WTC11 (cell line): ENCODE measurements at regions not wholly inside any gene's neighbourhood (a gene's known extent, or its start where the extent isn't known, plus 50 kb on each side); places are given as distances from the start of the nearest gene placed in this dataset.

Source experiments
- ATAC-seq: fragments of 200-7000 bp; cut with Tn5 transposase; 2 replicates; pipeline ENCODE4 v1.10.0; 2021; ENCODE audit warnings: mild to moderate bottlenecking, moderate library complexity
- CTCF ChIA-PET: fragments of 300-600 bp; sonication (Branson Sonifier 250); formaldehyde crosslinking; loops from one replicate; lab custom pipeline; 2021; ENCODE audit warnings: antibody characterized with exemption; lab: Charles Lee
- POLR2A ChIA-PET: fragments of 350-600 bp; sonication (Branson Sonifier 250); formaldehyde crosslinking; loops from one replicate; lab custom pipeline; 2021; ENCODE audit warnings: antibody characterized with exemption; lab: Charles Lee
- DNase-seq: peaks from one replicate; pipeline ENCODE4 v3.0.0; 2021; ENCODE audit warnings: low spot score
- H3K27ac Mint-ChIP-seq: 2 replicates; pipeline ENCODE4 v1.8.0; 2021; ENCODE audit warnings: mixed read lengths
- H3K27me3 Mint-ChIP-seq: 2 replicates; pipeline ENCODE4 v1.8.0; 2021; ENCODE audit warnings: low read depth, mild to moderate bottlenecking, moderate library complexity, mixed read lengths
- H3K36me3 Mint-ChIP-seq: 2 replicates; pipeline ENCODE4 v1.8.0; 2021; ENCODE audit warnings: mixed read lengths
- H3K4me1 Mint-ChIP-seq: 2 replicates; pipeline ENCODE4 v1.8.0; 2022; ENCODE audit warnings: mixed read lengths
- H3K4me3 Mint-ChIP-seq: 2 replicates; pipeline ENCODE4 v1.8.0; 2021; ENCODE audit warnings: mild to moderate bottlenecking, moderate library complexity, mixed read lengths
- H3K9me3 Mint-ChIP-seq: 2 replicates; pipeline ENCODE4 v1.8.0; 2021; ENCODE audit warnings: mixed read lengths
- CDX4 ChIP-seq: fragments of 250-450 bp; sonication (Bioruptor Pico); IDR thresholded peaks from 2 replicates; pipeline ENCODE4 v1.9.0; 2021; ENCODE audit warnings: moderate library complexity, mild to moderate bottlenecking, inconsistent platforms, borderline replicate concordance
- CREB1 ChIP-seq: sonication (generic); formaldehyde crosslinking; IDR thresholded peaks from 2 replicates; pipeline ENCODE4 v1.8.0; 2023; ENCODE audit warnings: mild to moderate bottlenecking, missing genetic modification reagents
- CREM ChIP-seq: sonication (generic); formaldehyde crosslinking; IDR thresholded peaks from 2 replicates; pipeline ENCODE4 v1.8.1; 2022; ENCODE audit warnings: mild to moderate bottlenecking, missing genetic modification reagents, moderate library complexity
- FOXK1 ChIP-seq: sonication (generic); formaldehyde crosslinking; IDR thresholded peaks from 2 replicates; pipeline ENCODE4 v1.8.0; 2022; ENCODE audit warnings: mild to moderate bottlenecking, moderate library complexity, missing genetic modification reagents
- GTF2I ChIP-seq: fragments of 250-450 bp; sonication (Bioruptor Pico); conservative IDR thresholded peaks from 2 replicates; pipeline ENCODE4 v1.4.0; 2021; ENCODE audit warnings: mild to moderate bottlenecking
- IRF2 ChIP-seq: sonication (generic); formaldehyde crosslinking; IDR thresholded peaks from 2 replicates; pipeline ENCODE4 v1.8.0; 2022; ENCODE audit warnings: low read depth, missing genetic modification reagents, borderline replicate concordance
- MXD4 ChIP-seq: fragments of 250-450 bp; sonication (Bioruptor Pico); IDR thresholded peaks from 2 replicates; pipeline ENCODE4 v1.8.0; 2021; ENCODE audit warnings: mild to moderate bottlenecking, moderate library complexity, borderline replicate concordance
- NR2C2 ChIP-seq: sonication (generic); formaldehyde crosslinking; IDR thresholded peaks from 2 replicates; pipeline ENCODE4 v1.8.0; 2022; ENCODE audit warnings: mild to moderate bottlenecking, missing genetic modification reagents
- OVOL2 ChIP-seq: fragments of 250-450 bp; sonication (Bioruptor Pico); IDR thresholded peaks from 2 replicates; pipeline ENCODE4 v1.9.0; 2021; ENCODE audit warnings: mild to moderate bottlenecking, borderline replicate concordance
- PRRX2 ChIP-seq: fragments of 250-450 bp; sonication (Bioruptor Pico); IDR thresholded peaks from 2 replicates; pipeline ENCODE4 v1.8.0; 2021; ENCODE audit warnings: mild to moderate bottlenecking
- TEAD1 ChIP-seq: sonication (generic); formaldehyde crosslinking; IDR thresholded peaks from 2 replicates; pipeline ENCODE4 v1.8.0; 2022; ENCODE audit warnings: mild to moderate bottlenecking, missing genetic modification reagents
- USF1 ChIP-seq: sonication (generic); formaldehyde crosslinking; IDR thresholded peaks from 2 replicates; pipeline ENCODE4 v1.8.0; 2022; ENCODE audit warnings: mild to moderate bottlenecking, missing genetic modification reagents
- ZNF219 ChIP-seq: sonication (generic); formaldehyde crosslinking; IDR thresholded peaks from 2 replicates; pipeline ENCODE4 v1.8.0; 2023; ENCODE audit warnings: missing genetic modification reagents, mild to moderate bottlenecking, borderline replicate concordance
- ZNF317 ChIP-seq: sonication (generic); formaldehyde crosslinking; IDR thresholded peaks from 2 replicates; pipeline ENCODE4 v1.8.1; 2023; ENCODE audit warnings: low read depth, mild to moderate bottlenecking, moderate library complexity, missing genetic modification reagents, borderline replicate concordance
- ZNF423 ChIP-seq: fragments of 250-450 bp; sonication (Bioruptor Pico); IDR thresholded peaks from 2 replicates; pipeline ENCODE4 v2.1.2; 2022; ENCODE audit warnings: mild to moderate bottlenecking, moderate library complexity
- TF ChIP-seq, protein P1 (sequence below): fragments of 250-450 bp; sonication (Bioruptor Pico); IDR thresholded peaks from 2 replicates; pipeline ENCODE4 v1.9.0; 2021; ENCODE audit warnings: mild to moderate bottlenecking, borderline replicate concordance
- TF ChIP-seq, protein P2 (sequence below): sonication (generic); formaldehyde crosslinking; IDR thresholded peaks from 2 replicates; pipeline ENCODE4 v1.8.0; 2022; ENCODE audit warnings: mild to moderate bottlenecking, missing genetic modification reagents
- TF ChIP-seq, protein P3 (sequence below): sonication (generic); formaldehyde crosslinking; IDR thresholded peaks from 2 replicates; pipeline ENCODE4 v1.8.1; 2023; ENCODE audit warnings: mild to moderate bottlenecking, missing genetic modification reagents, moderate library complexity
- TF ChIP-seq, protein P4 (sequence below): sonication (generic); formaldehyde crosslinking; IDR thresholded peaks from 2 replicates; pipeline ENCODE4 v1.8.1; 2023; ENCODE audit warnings: mild to moderate bottlenecking, missing genetic modification reagents, moderate library complexity
- TF ChIP-seq, protein P5 (sequence below): sonication (generic); formaldehyde crosslinking; IDR thresholded peaks from 2 replicates; pipeline ENCODE4 v1.8.0; 2022; ENCODE audit warnings: mild to moderate bottlenecking, missing genetic modification reagents
- TF ChIP-seq, protein P6 (sequence below): fragments of 200-600 bp; IDR thresholded peaks from 2 replicates; pipeline ENCODE4 v1.8.0; 2022; ENCODE audit warnings: antibody characterized with exemption

DNA sequence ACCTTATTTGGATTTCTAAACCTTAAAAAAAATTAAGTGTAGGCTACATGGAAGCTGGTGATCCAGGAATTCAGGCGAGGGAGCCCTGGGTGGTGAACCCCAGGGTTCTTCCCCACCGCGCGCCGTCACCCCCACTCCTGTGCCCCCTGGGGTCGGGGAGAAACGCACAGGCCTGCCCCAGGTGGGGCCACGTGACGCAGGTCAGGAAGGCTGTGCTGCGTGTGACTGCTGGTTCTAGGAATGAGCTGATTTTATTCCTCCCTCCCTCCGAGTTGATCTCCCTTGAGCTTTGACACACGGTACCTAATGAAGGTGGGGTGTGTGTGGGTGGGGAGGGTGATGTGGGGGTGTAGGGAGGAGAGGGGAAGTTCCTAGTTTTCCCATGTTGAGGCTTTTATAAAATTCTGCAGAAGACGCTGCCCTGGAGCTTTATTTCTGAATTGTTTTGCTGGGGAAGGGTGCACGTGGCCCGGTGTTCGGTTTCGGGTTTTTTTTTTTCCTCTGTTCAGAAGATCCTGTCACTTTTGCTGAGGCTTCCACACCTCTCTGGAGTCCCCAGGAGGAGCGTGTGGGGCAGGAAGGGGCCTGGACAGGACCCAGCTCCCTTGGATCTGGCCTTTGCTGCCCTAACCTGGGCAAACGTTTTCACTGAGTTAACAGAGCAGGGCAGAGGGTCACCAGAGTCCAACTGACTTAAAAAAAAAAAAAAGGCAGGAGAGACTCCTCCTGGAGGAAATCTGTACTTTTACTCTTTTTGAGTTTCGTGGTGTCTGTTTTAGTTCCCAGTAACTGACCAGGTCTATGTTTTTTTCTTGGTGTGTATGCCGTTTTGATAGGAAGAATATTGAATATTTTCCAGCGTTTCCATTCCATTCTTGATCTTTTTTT is 55.8 kb upstream of the GSE1 start:
- Mint-ChIP-seq H3K36me3 (no peaks in the 10 kb centered on the region), H3K27ac (peak overlapping the region; percentile 95)

GRCh38 chr16:85557971-85558657 is 55.0 kb upstream of the GSE1 start:
- Mint-ChIP-seq H3K4me3 (peak overlapping the region; percentile 69), H3K36me3 (no peaks in the 10 kb centered on the region), H3K27ac (peak overlapping the region; percentile 95), H3K27me3 (peaks cover 6% of the 10 kb centered on the region), H3K4me1 (peaks cover 59% of the 10 kb centered on the region), H3K9me3 (no peaks in the 10 kb centered on the region)
- DNase-seq (no peak), ATAC-seq (peak; percentile 6)
- ChIA-PET CTCF (interaction anchor here (0.7 to 2.4 kb wide), 30 partner anchors 9 to 443 kb away, joined by 3 to 40 read pairs (median 5); partner anchors contain the start of gene GSE1), POLR2A (interaction anchor here (0.7 to 2.2 kb wide), 6 partner anchors 26 to 103 kb away, joined by 3 to 20 read pairs (median 6); partner anchors contain the start of gene GSE1)
- TF ChIP-seq PRRX2 (CRISPR knock-in tag): no peak
- TF ChIP-seq, protein P1, sequence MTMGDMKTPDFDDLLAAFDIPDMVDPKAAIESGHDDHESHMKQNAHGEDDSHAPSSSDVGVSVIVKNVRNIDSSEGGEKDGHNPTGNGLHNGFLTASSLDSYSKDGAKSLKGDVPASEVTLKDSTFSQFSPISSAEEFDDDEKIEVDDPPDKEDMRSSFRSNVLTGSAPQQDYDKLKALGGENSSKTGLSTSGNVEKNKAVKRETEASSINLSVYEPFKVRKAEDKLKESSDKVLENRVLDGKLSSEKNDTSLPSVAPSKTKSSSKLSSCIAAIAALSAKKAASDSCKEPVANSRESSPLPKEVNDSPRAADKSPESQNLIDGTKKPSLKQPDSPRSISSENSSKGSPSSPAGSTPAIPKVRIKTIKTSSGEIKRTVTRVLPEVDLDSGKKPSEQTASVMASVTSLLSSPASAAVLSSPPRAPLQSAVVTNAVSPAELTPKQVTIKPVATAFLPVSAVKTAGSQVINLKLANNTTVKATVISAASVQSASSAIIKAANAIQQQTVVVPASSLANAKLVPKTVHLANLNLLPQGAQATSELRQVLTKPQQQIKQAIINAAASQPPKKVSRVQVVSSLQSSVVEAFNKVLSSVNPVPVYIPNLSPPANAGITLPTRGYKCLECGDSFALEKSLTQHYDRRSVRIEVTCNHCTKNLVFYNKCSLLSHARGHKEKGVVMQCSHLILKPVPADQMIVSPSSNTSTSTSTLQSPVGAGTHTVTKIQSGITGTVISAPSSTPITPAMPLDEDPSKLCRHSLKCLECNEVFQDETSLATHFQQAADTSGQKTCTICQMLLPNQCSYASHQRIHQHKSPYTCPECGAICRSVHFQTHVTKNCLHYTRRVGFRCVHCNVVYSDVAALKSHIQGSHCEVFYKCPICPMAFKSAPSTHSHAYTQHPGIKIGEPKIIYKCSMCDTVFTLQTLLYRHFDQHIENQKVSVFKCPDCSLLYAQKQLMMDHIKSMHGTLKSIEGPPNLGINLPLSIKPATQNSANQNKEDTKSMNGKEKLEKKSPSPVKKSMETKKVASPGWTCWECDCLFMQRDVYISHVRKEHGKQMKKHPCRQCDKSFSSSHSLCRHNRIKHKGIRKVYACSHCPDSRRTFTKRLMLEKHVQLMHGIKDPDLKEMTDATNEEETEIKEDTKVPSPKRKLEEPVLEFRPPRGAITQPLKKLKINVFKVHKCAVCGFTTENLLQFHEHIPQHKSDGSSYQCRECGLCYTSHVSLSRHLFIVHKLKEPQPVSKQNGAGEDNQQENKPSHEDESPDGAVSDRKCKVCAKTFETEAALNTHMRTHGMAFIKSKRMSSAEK (CRISPR knock-in tag): no peak
- TF ChIP-seq CREB1 (CRISPR knock-in tag): no peak
- no peak for TF ChIP-seq IRF2 (CRISPR knock-in tag)
- no peak for TF ChIP-seq MXD4
- peak; percentile 26; the same call in 1 of the 2 replicates for TF ChIP-seq TEAD1
- peak; percentile 74 for TF ChIP-seq FOXK1
- TF ChIP-seq ZNF317 (CRISPR knock-in tag): no peak
- TF ChIP-seq, protein P2, sequence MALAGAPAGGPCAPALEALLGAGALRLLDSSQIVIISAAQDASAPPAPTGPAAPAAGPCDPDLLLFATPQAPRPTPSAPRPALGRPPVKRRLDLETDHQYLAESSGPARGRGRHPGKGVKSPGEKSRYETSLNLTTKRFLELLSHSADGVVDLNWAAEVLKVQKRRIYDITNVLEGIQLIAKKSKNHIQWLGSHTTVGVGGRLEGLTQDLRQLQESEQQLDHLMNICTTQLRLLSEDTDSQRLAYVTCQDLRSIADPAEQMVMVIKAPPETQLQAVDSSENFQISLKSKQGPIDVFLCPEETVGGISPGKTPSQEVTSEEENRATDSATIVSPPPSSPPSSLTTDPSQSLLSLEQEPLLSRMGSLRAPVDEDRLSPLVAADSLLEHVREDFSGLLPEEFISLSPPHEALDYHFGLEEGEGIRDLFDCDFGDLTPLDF (CRISPR knock-in tag): no peak
- no peak for TF ChIP-seq NR2C2 (CRISPR knock-in tag)

More for the DNA sequence above, 55.8 kb upstream of the GSE1 start:
- Mint-ChIP-seq H3K27me3 (peaks cover 8% of the 10 kb centered on the region), H3K9me3 (no peaks in the 10 kb centered on the region), H3K4me1 (peaks cover 57% of the 10 kb centered on the region), H3K4me3 (peak overlapping the region; percentile 69)
- no peak for TF ChIP-seq ZNF219 (CRISPR knock-in tag)
- TF ChIP-seq CDX4: no peak
- TF ChIP-seq, protein P3, sequence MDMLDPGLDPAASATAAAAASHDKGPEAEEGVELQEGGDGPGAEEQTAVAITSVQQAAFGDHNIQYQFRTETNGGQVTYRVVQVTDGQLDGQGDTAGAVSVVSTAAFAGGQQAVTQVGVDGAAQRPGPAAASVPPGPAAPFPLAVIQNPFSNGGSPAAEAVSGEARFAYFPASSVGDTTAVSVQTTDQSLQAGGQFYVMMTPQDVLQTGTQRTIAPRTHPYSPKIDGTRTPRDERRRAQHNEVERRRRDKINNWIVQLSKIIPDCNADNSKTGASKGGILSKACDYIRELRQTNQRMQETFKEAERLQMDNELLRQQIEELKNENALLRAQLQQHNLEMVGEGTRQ (CRISPR knock-in tag): peak; percentile 90
- TF ChIP-seq, protein P4, sequence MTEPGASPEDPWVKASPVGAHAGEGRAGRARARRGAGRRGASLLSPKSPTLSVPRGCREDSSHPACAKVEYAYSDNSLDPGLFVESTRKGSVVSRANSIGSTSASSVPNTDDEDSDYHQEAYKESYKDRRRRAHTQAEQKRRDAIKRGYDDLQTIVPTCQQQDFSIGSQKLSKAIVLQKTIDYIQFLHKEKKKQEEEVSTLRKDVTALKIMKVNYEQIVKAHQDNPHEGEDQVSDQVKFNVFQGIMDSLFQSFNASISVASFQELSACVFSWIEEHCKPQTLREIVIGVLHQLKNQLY (CRISPR knock-in tag): no peak
- peak; percentile 61; the same call in 1 of the 2 replicates for TF ChIP-seq ZNF423 (CRISPR knock-in tag)
- TF ChIP-seq CREM: no peak
- TF ChIP-seq GTF2I (CRISPR knock-in tag): no peak
- TF ChIP-seq USF1 (CRISPR knock-in tag): peak; percentile 91
- TF ChIP-seq, protein P5, sequence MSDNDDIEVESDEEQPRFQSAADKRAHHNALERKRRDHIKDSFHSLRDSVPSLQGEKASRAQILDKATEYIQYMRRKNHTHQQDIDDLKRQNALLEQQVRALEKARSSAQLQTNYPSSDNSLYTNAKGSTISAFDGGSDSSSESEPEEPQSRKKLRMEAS (CRISPR knock-in tag): no peak; the same call in 1 of the 2 replicates
- TF ChIP-seq, protein P6, sequence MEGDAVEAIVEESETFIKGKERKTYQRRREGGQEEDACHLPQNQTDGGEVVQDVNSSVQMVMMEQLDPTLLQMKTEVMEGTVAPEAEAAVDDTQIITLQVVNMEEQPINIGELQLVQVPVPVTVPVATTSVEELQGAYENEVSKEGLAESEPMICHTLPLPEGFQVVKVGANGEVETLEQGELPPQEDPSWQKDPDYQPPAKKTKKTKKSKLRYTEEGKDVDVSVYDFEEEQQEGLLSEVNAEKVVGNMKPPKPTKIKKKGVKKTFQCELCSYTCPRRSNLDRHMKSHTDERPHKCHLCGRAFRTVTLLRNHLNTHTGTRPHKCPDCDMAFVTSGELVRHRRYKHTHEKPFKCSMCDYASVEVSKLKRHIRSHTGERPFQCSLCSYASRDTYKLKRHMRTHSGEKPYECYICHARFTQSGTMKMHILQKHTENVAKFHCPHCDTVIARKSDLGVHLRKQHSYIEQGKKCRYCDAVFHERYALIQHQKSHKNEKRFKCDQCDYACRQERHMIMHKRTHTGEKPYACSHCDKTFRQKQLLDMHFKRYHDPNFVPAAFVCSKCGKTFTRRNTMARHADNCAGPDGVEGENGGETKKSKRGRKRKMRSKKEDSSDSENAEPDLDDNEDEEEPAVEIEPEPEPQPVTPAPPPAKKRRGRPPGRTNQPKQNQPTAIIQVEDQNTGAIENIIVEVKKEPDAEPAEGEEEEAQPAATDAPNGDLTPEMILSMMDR: no peak
- no peak for TF ChIP-seq OVOL2
- CTCF ChIA-PET: interaction anchor here (0.7 to 2.4 kb wide), 40 partner anchors 8 to 442 kb away, joined by 3 to 40 read pairs (median 4); partner anchors contain the start of gene GSE1
- DNase-seq (no peak), ATAC-seq (no peak; the same call in 1 of the 2 replicates)
- POLR2A ChIA-PET: interaction anchor here (0.6 to 2.2 kb wide), 9 partner anchors 17 to 108 kb away, joined by 3 to 20 read pairs (median 3); partner anchors contain the start of gene GSE1
